Upper lobe of left lung (tissue), 6 donors: ENCODE measurements at regions not wholly inside any gene's neighbourhood (a gene's known extent, or its start where the extent isn't known, plus 50 kb on each side); places are given as distances from the start of the nearest gene placed in this dataset.

ENCODE experiments used
- ATAC-seq, 2 donors: fragments of 200-7000 bp; cut with Tn5 transposase; one replicate each; pipeline ENCODE4 v1.9.1; 2022; ENCODE audit warnings: mild to moderate bottlenecking in 2 of 2, moderate library complexity in 2 of 2; ENCODE audit not compliant: low FRiP score in 2 of 2
- DNase-seq, 2 donors: peaks; one replicate each; pipeline ENCODE4 v3.0.0-alpha.2; 2019 to 2020
- H3K27ac ChIP-seq, 4 donors: fragments of 200-600 bp; sonication (generic); one replicate each; pipeline ENCODE4 v1.5.1; 2016 to 2019
- H3K27me3 ChIP-seq, 4 donors: fragments of 200-600 bp; sonication (generic); one replicate each; pipeline ENCODE4 v1.5.1; 2017 to 2019
- H3K36me3 ChIP-seq, 4 donors: fragments of 200-600 bp; sonication (generic); one replicate each; pipeline ENCODE4 v1.5.1; 2016 to 2019
- H3K4me1 ChIP-seq, 4 donors: fragments of 200-600 bp; sonication (generic); one replicate each; pipeline ENCODE4 v1.5.1; 2018 to 2019
- H3K4me3 ChIP-seq, 4 donors: fragments of 200-600 bp; sonication (generic); one replicate each; pipeline ENCODE4 v1.5.1; 2017 to 2019; ENCODE audit warnings: mild to moderate bottlenecking in 2 of 4, moderate library complexity in 1 of 4
- H3K9me3 ChIP-seq, 4 donors: fragments of 200-600 bp; sonication (generic); one replicate each; pipeline ENCODE4 v1.5.1; 2018 to 2019
- CTCF ChIP-seq, 6 experiments: fragments of 450-650 bp in 4 of 6; fragments of 200-600 bp in 2 of 6; sonication (generic) in 2 of 6; IDR thresholded peaks; one replicate each; pipeline ENCODE4 v1.5.1; 2016 to 2019; ENCODE audit warnings: antibody characterized with exemption in 6 of 6
- EP300 ChIP-seq, 4 donors: sonication (generic); formaldehyde crosslinking; IDR thresholded peaks; one replicate each; pipeline ENCODE4 v1.5.1; 2017; ENCODE audit warnings: antibody characterized with exemption in 4 of 4, control low read depth in 2 of 4
- POLR2A ChIP-seq, 4 donors: fragments of 450-650 bp; IDR thresholded peaks; one replicate each; pipeline ENCODE4 v1.5.1; 2016 to 2017; ENCODE audit warnings: antibody characterized with exemption in 4 of 4, mild to moderate bottlenecking in 2 of 4
- POLR2AphosphoS5 ChIP-seq, 2 donors: sonication (generic); formaldehyde crosslinking; IDR thresholded peaks; one replicate each; pipeline ENCODE4 v1.5.1; 2017; ENCODE audit warnings: antibody characterized with exemption in 2 of 2
- WGBS, 2 donors: methylation state at CpG; one replicate each; pipeline ENCODE4 v1.1.5; 2017 to 2018; 5-methylcytosine and 5-hydroxymethylcytosine counted together
- donor health status: DM: no; HTN: no; CAD: no; lungs with moderate emphysema.
- donor health status: DM: no; HTN: yes; CAD: no; lungs with severe emphysema.

- no peaks in the 10 kb centered on the region for H3K4me1 ChIP-seq
- DNase-seq (no peak), ATAC-seq (no peak)
- H3K9me3 ChIP-seq: no peaks in the 10 kb centered on the region
- WGBS, 2 donors: 71 to 79% methylated on average over 3 of the region's 3 CpGs
- no peak overlapping the region for H3K4me3 ChIP-seq
- H3K27ac ChIP-seq: no peak overlapping the region
- TF ChIP-seq CTCF (IDR thresholded peaks at IDR 0.05) (no peak), POLR2A (IDR thresholded peaks at IDR 0.05) (no peak), EP300 (IDR thresholded peaks at IDR 0.05) (no peak), POLR2AphosphoS5 (IDR thresholded peaks at IDR 0.05) (no peak)
- no peaks in the 10 kb centered on the region for H3K27me3 ChIP-seq
- H3K36me3 ChIP-seq: no peaks in the 10 kb centered on the region
Observed at GRCh38 chr4:179626687-179627086, 2184.4 kb upstream of the AGA start.

GRCh38 chr4:179631321-179631720 is 2189.1 kb upstream of the AGA start:
- TF ChIP-seq POLR2A (IDR thresholded peaks at IDR 0.05): no peak
- Histone ChIP-seq H3K4me1 (no peaks in the 10 kb centered on the region), H3K27ac (no peak overlapping the region), H3K4me3 (no peak overlapping the region), H3K36me3 (no peaks in the 10 kb centered on the region), H3K9me3 (no peaks in the 10 kb centered on the region), H3K27me3 (no peaks in the 10 kb centered on the region)
- no peak for DNase-seq
- ATAC-seq: no peak

- Histone ChIP-seq H3K4me3 (no peak overlapping the region), H3K4me1 (no peaks in the 10 kb centered on the region), H3K9me3 (no peaks in the 10 kb centered on the region), H3K27ac (no peak overlapping the region), H3K27me3 (no peaks in the 10 kb centered on the region), H3K36me3 (no peaks in the 10 kb centered on the region)
- DNase-seq: no peak
- TF ChIP-seq EP300 (IDR thresholded peaks at IDR 0.05): no peak
- TF ChIP-seq POLR2AphosphoS5 (IDR thresholded peaks at IDR 0.05): no peak
- no peak for TF ChIP-seq CTCF (IDR thresholded peaks at IDR 0.05)
- no peak for TF ChIP-seq POLR2A (IDR thresholded peaks at IDR 0.05)
- ATAC-seq: no peak
- WGBS, 2 donors: 51 to 60% methylated on average over 3 of the region's 3 CpGs
Observed at GRCh38 chr4:179634862-179635261, 2192.6 kb upstream of the AGA start.

- no peak overlapping the region for H3K4me3 ChIP-seq
- no peak for ATAC-seq
- no peak for TF ChIP-seq EP300 (IDR thresholded peaks at IDR 0.05)
- no peak for TF ChIP-seq POLR2AphosphoS5 (IDR thresholded peaks at IDR 0.05)
- no peak for TF ChIP-seq CTCF (IDR thresholded peaks at IDR 0.05)
- no peak for TF ChIP-seq POLR2A (IDR thresholded peaks at IDR 0.05)
Observed at GRCh38 chr4:179662522-179662921, 2220.3 kb upstream of the AGA start.

GRCh38 chr4:179663641-179664429 is 2221.6 kb upstream of the AGA start:
- no peak for TF ChIP-seq CTCF (IDR thresholded peaks at IDR 0.05)
- no peak for TF ChIP-seq POLR2A (IDR thresholded peaks at IDR 0.05)
- no peak for TF ChIP-seq EP300 (IDR thresholded peaks at IDR 0.05)
- TF ChIP-seq POLR2AphosphoS5 (IDR thresholded peaks at IDR 0.05): no peak
- ATAC-seq: peak; percentile 24 to 64
- H3K4me3 ChIP-seq: no peak overlapping the region
- no peaks in the 10 kb centered on the region for H3K36me3 ChIP-seq
- no peak overlapping the region for H3K27ac ChIP-seq
- WGBS, 2 donors: 87 to 93% methylated on average over 6 of the region's 6 CpGs
- H3K27me3 ChIP-seq: no peaks in the 10 kb centered on the region
- DNase-seq: peak in 1 of 2 donors; percentile 35
- no peaks in the 10 kb centered on the region for H3K4me1 ChIP-seq
- H3K9me3 ChIP-seq: peaks cover 0 to 3% (median 0%) of the 10 kb centered on the region in 4 donors

More at GRCh38 chr4:179662522-179662921, 2220.3 kb upstream of the AGA start:
- Histone ChIP-seq H3K4me1 (no peaks in the 10 kb centered on the region), H3K27me3 (no peaks in the 10 kb centered on the region), H3K36me3 (no peaks in the 10 kb centered on the region), H3K27ac (no peak overlapping the region), H3K9me3 (peaks cover 0 to 4% (median 0%) of the 10 kb centered on the region in 4 donors)
- no peak for DNase-seq
